Gastroesophageal sphincter (tissue), 3 donors: ENCODE measurements at regions not wholly inside any gene's neighbourhood (a gene's known extent, or its start where the extent isn't known, plus 50 kb on each side); places are given as distances from the start of the nearest gene placed in this dataset.

Experiments used
- EP300 ChIP-seq: sonication (generic); formaldehyde crosslinking; IDR thresholded peaks from one replicate; pipeline ENCODE4 v1.6.1; 2017; ENCODE audit warnings: antibody characterized with exemption, mild to moderate bottlenecking
- POLR2A ChIP-seq, 2 donors: fragments of 450-650 bp; IDR thresholded peaks; one replicate each; pipeline ENCODE4 v1.6.1; 2017; ENCODE audit warnings: antibody characterized with exemption in 2 of 2, mild to moderate bottlenecking in 2 of 2, moderate library complexity in 1 of 2
- POLR2AphosphoS5 ChIP-seq: sonication (generic); formaldehyde crosslinking; IDR thresholded peaks from one replicate; pipeline ENCODE4 v1.6.1; 2017; ENCODE audit warnings: antibody characterized with exemption
- TF ChIP-seq, protein P1 (sequence below), 4 experiments: fragments of 200-600 bp in 2 of 4; fragments of 450-650 bp in 2 of 4; sonication (generic) in 1 of 4; IDR thresholded peaks; one replicate each; pipeline ENCODE4 v1.5.1; 2017 to 2019; ENCODE audit warnings: antibody characterized with exemption in 4 of 4, mild to moderate bottlenecking in 2 of 4, moderate library complexity in 2 of 4

DNA sequence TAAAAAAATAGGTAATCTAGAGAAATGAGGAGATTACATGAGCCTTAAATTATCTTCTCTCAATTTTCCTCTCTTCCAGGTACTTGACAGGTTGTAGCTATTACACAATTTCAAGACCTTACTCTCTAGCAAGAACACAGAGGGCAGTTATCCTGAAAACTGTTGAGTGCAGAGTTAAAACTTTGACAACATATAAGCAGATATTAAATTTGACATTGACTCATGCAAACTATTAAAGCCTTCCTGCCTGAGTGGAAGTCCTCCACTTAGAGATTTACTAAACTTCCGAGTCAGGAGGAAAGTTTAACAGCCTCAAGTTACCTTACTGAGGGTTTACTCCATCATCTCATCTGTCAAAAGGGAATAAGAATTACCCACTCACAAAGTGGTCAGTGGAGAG is 73.5 kb upstream of the ARID5B start:
- TF ChIP-seq, protein P1, sequence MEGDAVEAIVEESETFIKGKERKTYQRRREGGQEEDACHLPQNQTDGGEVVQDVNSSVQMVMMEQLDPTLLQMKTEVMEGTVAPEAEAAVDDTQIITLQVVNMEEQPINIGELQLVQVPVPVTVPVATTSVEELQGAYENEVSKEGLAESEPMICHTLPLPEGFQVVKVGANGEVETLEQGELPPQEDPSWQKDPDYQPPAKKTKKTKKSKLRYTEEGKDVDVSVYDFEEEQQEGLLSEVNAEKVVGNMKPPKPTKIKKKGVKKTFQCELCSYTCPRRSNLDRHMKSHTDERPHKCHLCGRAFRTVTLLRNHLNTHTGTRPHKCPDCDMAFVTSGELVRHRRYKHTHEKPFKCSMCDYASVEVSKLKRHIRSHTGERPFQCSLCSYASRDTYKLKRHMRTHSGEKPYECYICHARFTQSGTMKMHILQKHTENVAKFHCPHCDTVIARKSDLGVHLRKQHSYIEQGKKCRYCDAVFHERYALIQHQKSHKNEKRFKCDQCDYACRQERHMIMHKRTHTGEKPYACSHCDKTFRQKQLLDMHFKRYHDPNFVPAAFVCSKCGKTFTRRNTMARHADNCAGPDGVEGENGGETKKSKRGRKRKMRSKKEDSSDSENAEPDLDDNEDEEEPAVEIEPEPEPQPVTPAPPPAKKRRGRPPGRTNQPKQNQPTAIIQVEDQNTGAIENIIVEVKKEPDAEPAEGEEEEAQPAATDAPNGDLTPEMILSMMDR (IDR thresholded peaks at IDR 0.05): no peak
- TF ChIP-seq POLR2AphosphoS5 (no peak), POLR2A (IDR thresholded peaks at IDR 0.05) (no peak), EP300 (no peak)
